ENCODE measurements at regions not wholly inside any gene's neighbourhood (a gene's known extent, or its start where the extent isn't known, plus 50 kb on each side); places are given as distances from the start of the nearest gene placed in this dataset.

GRCh38 chr13:85405316-85405897, 393.8 kb downstream of the SLITRK6 start:
- H3K79me2 ChIP-seq (ENCODE audit: control insufficient read depth, insufficient read depth, low read length): no peaks in the 10 kb centered on the region
- H4K20me1 ChIP-seq (ENCODE audit: control insufficient read depth, insufficient read depth): no peaks in the 10 kb centered on the region
- SMC1A ChIA-PET (ENCODE audit: uncharacterized antibody, unreplicated experiment): no interaction called here
- POLR2A ChIA-PET: no interaction called here
- WGBS (ENCODE audit: insufficient coverage, insufficient replicate concordance, low lambda C conversion rate, missing lambda C conversion rate): 41% methylated on average over 13 of the region's 13 CpGs
- peak; percentile 21; the same call in 1 of the 3 replicates for ATAC-seq
- H3K27me3 ChIP-seq (replicated peaks in 1 of 2; ENCODE audit: control insufficient read depth in 2 of 2, insufficient read depth in 2 of 2, low read length in 1 of 2): no peaks in the 10 kb centered on the region
- BruUV-seq (replicated peaks): no TSS peak
- no peak for FAIRE-seq
- CTCF ChIA-PET: interaction anchor here (0.9 kb wide), 1 partner anchor 172 kb away, joined by 3 read pairs; no protein-coding TSS in a partner anchor
- H3K36me3 ChIP-seq (ENCODE audit: control insufficient read depth in 2 of 2, insufficient read depth in 2 of 2, low read length in 1 of 2): no peaks in the 10 kb centered on the region
- H3K4me3 ChIP-seq: no peak overlapping the region
- in situ Hi-C loops (cut with MboI) (no loop called here), intact Hi-C loops (cut with micrococcal nuclease; ENCODE audit: unreplicated experiment) (no loop called here)
- no peak for DNase-seq (ENCODE audit: low read depth, low spot score)
- H3K27ac ChIP-seq (ENCODE audit: control insufficient read depth, insufficient read depth): no peak overlapping the region
- no peak overlapping the region for H3K9ac ChIP-seq (ENCODE audit: control insufficient read depth, insufficient read depth, low read length)
- H3K4me1 ChIP-seq (ENCODE audit: control insufficient read depth, insufficient read depth, low read length): no peaks in the 10 kb centered on the region
- RAD21 ChIA-PET (ENCODE audit: unreplicated experiment): no interaction called here
- H3K4me2 ChIP-seq (ENCODE audit: control insufficient read depth, insufficient read depth): no peak overlapping the region
- H3K9me3 ChIP-seq (replicated peaks; ENCODE audit: control insufficient read depth, insufficient read depth, low read length): no peaks in the 10 kb centered on the region
- H2AFZ ChIP-seq (ENCODE audit: control insufficient read depth, low read depth, low read length): no peak overlapping the region
- TF ChIP-seq EZH2 (IDR thresholded peaks at IDR 0.05; ENCODE audit: borderline replicate concordance, control insufficient read depth, low read depth, low read length) (no peak), IRF4 (IDR thresholded peaks at IDR 0.05; ENCODE audit: low read depth, low read length) (no peak), IRF3 (IDR thresholded peaks at IDR 0.05) (no peak), RFX5 (IDR thresholded peaks at IDR 0.05; ENCODE audit: low read depth, low read length) (no peak), E4F1 (IDR thresholded peaks at IDR 0.05; ENCODE audit: borderline replicate concordance, partially characterized antibody) (no peak), ETV6 (conservative IDR thresholded peaks at IDR 0.05 in 1 of 2, IDR thresholded peaks at IDR 0.05 in 1 of 2; ENCODE audit: borderline replicate concordance in 1 of 2, low read depth in 1 of 2) (no peak), BCL11A (IDR thresholded peaks at IDR 0.05; ENCODE audit: low read depth, low read length) (no peak), ZBTB11 (CRISPR knock-in tag; IDR thresholded peaks at IDR 0.05) (no peak), PRDM15 (CRISPR knock-in tag; IDR thresholded peaks at IDR 0.05) (no peak), ESRRA (IDR thresholded peaks at IDR 0.05; ENCODE audit: low read length) (no peak)
